SK-N-SH (cell line): ENCODE measurements at regions not wholly inside any gene's neighbourhood (a gene's known extent, or its start where the extent isn't known, plus 50 kb on each side); places are given as distances from the start of the nearest gene placed in this dataset.

Experiments used
- CTCF ChIA-PET: fragments of 300-600, 350-600 bp; formaldehyde crosslinking; extraction: SDS; loops from one replicate; lab custom pipeline; 2021; lab: Yijun Ruan, JAX
- POLR2A ChIA-PET: fragments of 350-600 bp; sonication (Branson Sonifier 250); formaldehyde crosslinking; extraction: SDS; loops from one replicate; lab custom pipeline; 2020; ENCODE audit warnings: antibody characterized with exemption, inconsistent platforms; lab: Yijun Ruan, JAX
- DNase-seq: peaks from one replicate; pipeline ENCODE4 v3.0.0; 2012
- H2AFZ ChIP-seq: fragments of 200-600 bp; sonication (generic); 2 replicates; pipeline ENCODE4 v1.8.1; 2016; ENCODE audit warnings: antibody characterized with exemption, mild to moderate bottlenecking, low read depth
- H3F3A ChIP-seq: fragments of 200-600 bp; sonication (generic); replicated peaks from 2 replicates; pipeline ENCODE3; 2016; ENCODE audit warnings: antibody characterized with exemption, mild to moderate bottlenecking; ENCODE audit not compliant: insufficient read depth
- H3K27ac ChIP-seq, 2 experiments: fragments of 200-500 bp in 1 of 2; fragments of 200-600 bp in 1 of 2; sonication (Bioruptor generic) in 1 of 2; sonication (generic), shearing (Covaris generic) in 1 of 2; 2 replicates each; pipeline versions ENCODE4 v1.5.1 to v1.6.1; 2014 to 2016; ENCODE audit warnings: low read depth in 2 of 2, inconsistent platforms in 1 of 2, low read length in 1 of 2, mild to moderate bottlenecking in 1 of 2, mixed read lengths in 1 of 2
- H3K27me3 ChIP-seq: fragments of 200-600 bp; sonication (generic), shearing (Covaris generic); 2 replicates; pipeline ENCODE4 v1.6.1; 2016; ENCODE audit warnings: mixed run types; ENCODE audit not compliant: insufficient read depth
- H3K36me3 ChIP-seq, 2 experiments: fragments of 200-500 bp in 1 of 2; fragments of 200-600 bp in 1 of 2; sonication (Bioruptor generic) in 1 of 2; sonication (generic) in 1 of 2; replicated peaks in 1 of 2; 2 replicates each; pipeline versions ENCODE3 to v1.5.1; 2014 to 2016; ENCODE audit warnings: low read length in 1 of 2, mild to moderate bottlenecking in 1 of 2; ENCODE audit not compliant: insufficient read depth in 2 of 2, control insufficient read depth in 1 of 2
- H3K4me1 ChIP-seq, 2 experiments: fragments of 200-500 bp in 1 of 2; fragments of 200-600 bp in 1 of 2; sonication (Bioruptor generic) in 1 of 2; sonication (generic), shearing (Covaris generic) in 1 of 2; 2 replicates each; pipeline versions ENCODE4 v1.5.1 to v1.6.1; 2014 to 2016; ENCODE audit warnings: low read depth in 1 of 2, low read length in 1 of 2, mixed run types in 1 of 2; ENCODE audit not compliant: insufficient read depth in 2 of 2, control insufficient read depth in 1 of 2
- H3K4me2 ChIP-seq: fragments of 200-600 bp; sonication (generic), shearing (Covaris generic); 2 replicates; pipeline ENCODE4 v1.6.1; 2017; ENCODE audit warnings: mixed run types
- H3K4me3 ChIP-seq, 2 experiments: fragments of 200-500 bp in 1 of 2; fragments of 200-600 bp in 1 of 2; sonication (Bioruptor generic) in 1 of 2; sonication (generic), shearing (Covaris generic) in 1 of 2; 2 replicates each; pipeline versions ENCODE4 v1.5.1 to v1.8.1; 2014 to 2016; ENCODE audit warnings: low read depth in 2 of 2, inconsistent platforms in 1 of 2, low read length in 1 of 2, mild to moderate bottlenecking in 1 of 2, mixed read lengths in 1 of 2, moderate library complexity in 1 of 2
- H3K79me2 ChIP-seq: fragments of 200-600 bp; sonication (generic); 2 replicates; pipeline ENCODE4 v1.8.1; 2017; ENCODE audit warnings: mild to moderate bottlenecking; ENCODE audit not compliant: insufficient read depth
- H3K9ac ChIP-seq: fragments of 200-600 bp; sonication (generic); 2 replicates; pipeline ENCODE4 v1.6.1; 2017; ENCODE audit warnings: mixed run types
- H3K9me2 ChIP-seq: fragments of 200-600 bp; sonication (generic); 2 replicates; pipeline ENCODE4 v1.6.1; 2017; ENCODE audit warnings: mixed run types
- H3K9me3 ChIP-seq: fragments of 200-600 bp; sonication (generic); 2 replicates; pipeline ENCODE4 v1.6.1; 2017; ENCODE audit warnings: mixed run types, mild to moderate bottlenecking, moderate library complexity
- H4K20me1 ChIP-seq: fragments of 200-600 bp; sonication (generic); 2 replicates; pipeline ENCODE4 v1.6.1; 2017; ENCODE audit warnings: mild to moderate bottlenecking, mixed run types; ENCODE audit not compliant: insufficient read depth
- CTCF ChIP-seq: fragments of 200-600 bp; sonication (generic); IDR thresholded peaks from 2 replicates; pipeline ENCODE4 v1.6.1; 2017; ENCODE audit warnings: antibody characterized with exemption, mild to moderate bottlenecking, moderate library complexity
- EZH2phosphoT487 ChIP-seq: fragments of 200-600 bp; sonication (generic); IDR thresholded peaks from 2 replicates; pipeline ENCODE4 v1.6.1; 2017; ENCODE audit warnings: low read depth, mixed run types, mild to moderate bottlenecking, antibody characterized with exemption, moderate library complexity, borderline replicate concordance
- FOSL2 ChIP-seq: IDR thresholded peaks from 2 replicates; pipeline ENCODE4 v1.4.0; 2012; ENCODE audit warnings: low read depth, mild to moderate bottlenecking, moderate library complexity, borderline replicate concordance
- FOXM1 ChIP-seq: IDR thresholded peaks from 2 replicates; pipeline ENCODE4 v1.4.0; 2012; ENCODE audit warnings: low read depth, mild to moderate bottlenecking
- GABPA ChIP-seq: IDR thresholded peaks from 2 replicates; pipeline ENCODE4 v1.4.0; 2012; ENCODE audit warnings: low read depth, mild to moderate bottlenecking
- MXI1 ChIP-seq: IDR thresholded peaks from 2 replicates; pipeline ENCODE4 v1.6.1; 2012; ENCODE audit warnings: mild to moderate bottlenecking, low read depth, low read length, improper control_type of control experiment
- NFIC ChIP-seq: IDR thresholded peaks from 2 replicates; pipeline ENCODE4 v1.4.0; 2012; ENCODE audit warnings: borderline replicate concordance
- NRF1 ChIP-seq: IDR thresholded peaks from 2 replicates; pipeline ENCODE4 v1.6.1; 2012; ENCODE audit warnings: low read depth, mild to moderate bottlenecking, low read length
- PBX3 ChIP-seq: IDR thresholded peaks from 2 replicates; pipeline ENCODE4; 2012
- POLR2AphosphoS5 ChIP-seq: IDR thresholded peaks from 2 replicates; pipeline ENCODE4 v1.6.1; 2012; ENCODE audit warnings: low read depth, low read length
- REST ChIP-seq: IDR thresholded peaks from 2 replicates; pipeline ENCODE4 v1.6.1; 2012; ENCODE audit warnings: mild to moderate bottlenecking, low read depth, low read length, moderate library complexity
- SIN3A ChIP-seq: IDR thresholded peaks from 2 replicates; pipeline ENCODE4 v1.6.1; 2012; ENCODE audit warnings: low read depth, mild to moderate bottlenecking, low read length, moderate library complexity, borderline replicate concordance
- SMC3 ChIP-seq: IDR thresholded peaks from 2 replicates; pipeline ENCODE4 v1.6.1; 2012; ENCODE audit warnings: low read depth, low read length, improper control_type of control experiment
- TAF1 ChIP-seq: IDR thresholded peaks from 2 replicates; pipeline ENCODE4 v1.6.1; 2012; ENCODE audit warnings: low read depth, mild to moderate bottlenecking, low read length, moderate library complexity, borderline replicate concordance
- TCF12 ChIP-seq: IDR thresholded peaks from 2 replicates; pipeline ENCODE4 v1.4.0; 2012
- USF1 ChIP-seq: IDR thresholded peaks from 2 replicates; pipeline ENCODE4 v1.4.0; 2012; ENCODE audit warnings: low read depth, borderline replicate concordance
- YY1 ChIP-seq: IDR thresholded peaks from 2 replicates; pipeline ENCODE4 v1.4.0; 2012; ENCODE audit warnings: low read depth, mild to moderate bottlenecking
- ZBTB33 ChIP-seq: IDR thresholded peaks from 2 replicates; pipeline ENCODE4 v1.4.0; 2012; ENCODE audit warnings: low read depth, borderline replicate concordance
- WGBS: methylation state at CpG from one replicate; pipeline ENCODE4 v1.1.6; 2017; ENCODE audit warnings: low lambda C conversion rate; 5-methylcytosine and 5-hydroxymethylcytosine counted together

- TF ChIP-seq PBX3 (no peak), MXI1 (no peak), ZBTB33 (no peak), NRF1 (no peak)
Observed at GRCh38 chrX:25558137-25558536, 542.4 kb upstream of the ARX start (continued).

GRCh38 chrX:25561190-25561589 lies 545.4 kb upstream of the ARX start:
- CTCF ChIA-PET, result no interaction called here
- Histone ChIP-seq H3K9ac (no peak overlapping the region), H3K79me2 (no peaks in the 10 kb centered on the region), H2AFZ (no peak overlapping the region), H3K27me3 (no peaks in the 10 kb centered on the region)
- no peak for DNase-seq
- TF ChIP-seq POLR2AphosphoS5 (no peak), SIN3A (no peak), SMC3 (no peak), NFIC (no peak), EZH2phosphoT487 (no peak), REST (no peak), YY1 (no peak), GABPA (no peak), FOXM1 (no peak), MXI1 (no peak), FOSL2 (no peak), TCF12 (no peak), TAF1 (no peak), CTCF (no peak), USF1 (no peak)
- TF ChIP-seq, all 33 proteins: peak for 0
- no peaks in the 10 kb centered on the region for H3K36me3 ChIP-seq
- no peaks in the 10 kb centered on the region for H3K9me3 ChIP-seq
- H3F3A ChIP-seq, result no peaks in the 10 kb centered on the region
- H3K4me2 ChIP-seq, result no peak overlapping the region
- POLR2A ChIA-PET, result no interaction called here
- WGBS, result 0% methylated on average over 1 of the region's 1 CpG
- H3K4me3 ChIP-seq, result no peak overlapping the region
- H3K4me1 ChIP-seq, result no peaks in the 10 kb centered on the region
- no peaks in the 10 kb centered on the region for H4K20me1 ChIP-seq
- H3K27ac ChIP-seq, result no peak overlapping the region
- no peaks in the 10 kb centered on the region for H3K9me2 ChIP-seq
